Hematopoietic multipotent progenitor cell treated with erythropoietin and hydrocortisone succinate and interleukin-3 and kit ligand, for 8 days (in vitro differentiated cells): ENCODE measurements at regions not wholly inside any gene's neighbourhood (a gene's known extent, or its start where the extent isn't known, plus 50 kb on each side); places are given as distances from the start of the nearest gene placed in this dataset.
"Not testable (repeated sequence)": the region's sequence is repeated elsewhere in the genome, so short reads cannot be mapped to it uniquely, and the experiment has no call there.

Experiments used
- DNase-seq: peaks from one replicate; pipeline ENCODE4 v3.0.0-alpha.2; 2015

- no peak for DNase-seq
Measured at GRCh38 chr2:175755169-175755568, 246.9 kb downstream of the LNPK start.

GRCh38 chr2:175750195-175750594 lies 251.9 kb downstream of the LNPK start:
- DNase-seq = no peak

DNA sequence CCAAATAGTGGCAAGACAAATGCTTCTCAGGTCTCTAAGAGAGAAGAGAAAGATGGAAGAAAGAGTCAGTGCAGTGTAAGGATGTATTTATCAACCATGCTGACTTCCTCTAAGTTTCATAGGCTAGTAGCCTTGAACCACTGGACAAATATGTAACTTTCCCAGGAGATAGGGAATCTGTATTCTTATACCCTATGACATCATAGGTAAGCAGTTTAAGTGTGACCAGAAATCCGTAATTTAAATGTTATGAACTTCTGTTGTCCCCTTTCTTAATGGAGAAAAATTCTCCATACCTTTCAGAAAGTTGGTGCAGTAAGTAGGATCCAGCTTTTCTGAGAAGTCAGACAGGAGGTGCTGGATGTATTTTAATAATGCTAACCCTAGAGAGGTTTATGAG lies 256.2 kb downstream of the LNPK start:
- no peak for DNase-seq

DNA sequence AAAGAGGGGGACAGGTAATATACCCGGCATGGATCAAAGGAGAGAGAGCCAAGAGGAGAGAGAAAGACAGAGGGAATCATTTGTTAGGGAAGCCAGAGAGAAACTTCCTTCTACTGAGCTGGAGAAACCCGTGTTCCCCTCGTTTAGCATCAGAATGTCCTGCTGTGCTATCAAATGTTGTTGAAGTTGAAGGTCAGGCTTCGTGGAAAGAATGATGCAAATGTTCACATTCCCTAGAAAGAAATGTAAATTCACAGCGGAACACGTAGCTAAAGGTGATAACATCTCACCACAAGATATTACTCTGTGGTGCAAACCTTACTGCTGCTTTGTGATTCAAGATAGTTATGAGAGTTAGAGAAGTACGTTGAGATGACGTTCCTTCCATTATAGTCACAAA lies 258.1 kb downstream of the LNPK start:
- no peak for DNase-seq

DNA sequence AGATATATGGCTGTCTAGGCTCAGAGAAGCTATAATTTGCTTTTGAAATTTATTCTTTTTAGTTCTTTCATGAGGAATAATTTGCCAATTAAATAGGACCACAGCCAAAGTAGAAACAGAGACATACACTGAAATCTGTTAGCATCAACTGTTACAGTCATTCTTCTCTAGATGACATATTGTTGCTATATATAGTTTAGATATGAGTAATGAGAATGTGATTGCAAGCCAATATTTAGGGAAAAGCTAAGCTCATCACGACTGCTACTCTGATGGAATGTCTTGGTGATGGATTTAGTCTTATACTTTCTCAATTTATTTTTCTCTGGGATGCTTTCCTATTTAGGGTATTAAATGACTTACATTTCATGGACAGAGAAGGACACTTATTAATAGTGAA lies 259.1 kb downstream of the LNPK start:
- no peak for DNase-seq

- no peak for DNase-seq
Measured at GRCh38 chr2:175742367-175742766, 259.7 kb downstream of the LNPK start.

DNA sequence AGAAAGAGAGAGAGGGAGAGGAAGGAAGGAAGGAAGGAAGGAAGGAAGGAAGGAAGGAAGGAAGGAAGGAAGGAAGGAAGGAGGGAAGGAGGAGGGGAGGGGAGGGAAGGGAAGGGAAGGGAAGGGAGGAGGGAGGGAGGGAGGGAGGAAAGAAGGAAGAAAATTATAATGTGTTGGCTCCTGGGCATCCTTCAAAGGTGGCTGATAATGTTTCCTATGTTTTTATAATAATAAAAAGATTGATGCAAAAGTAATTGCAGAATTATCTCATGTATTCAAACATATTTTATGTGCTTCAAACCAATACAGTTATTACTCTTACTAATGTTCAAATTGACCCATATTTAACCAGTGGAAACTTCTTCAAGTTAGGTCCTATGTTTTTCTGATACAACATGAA lies 260.9 kb downstream of the LNPK start:
- DNase-seq = no peak

DNA sequence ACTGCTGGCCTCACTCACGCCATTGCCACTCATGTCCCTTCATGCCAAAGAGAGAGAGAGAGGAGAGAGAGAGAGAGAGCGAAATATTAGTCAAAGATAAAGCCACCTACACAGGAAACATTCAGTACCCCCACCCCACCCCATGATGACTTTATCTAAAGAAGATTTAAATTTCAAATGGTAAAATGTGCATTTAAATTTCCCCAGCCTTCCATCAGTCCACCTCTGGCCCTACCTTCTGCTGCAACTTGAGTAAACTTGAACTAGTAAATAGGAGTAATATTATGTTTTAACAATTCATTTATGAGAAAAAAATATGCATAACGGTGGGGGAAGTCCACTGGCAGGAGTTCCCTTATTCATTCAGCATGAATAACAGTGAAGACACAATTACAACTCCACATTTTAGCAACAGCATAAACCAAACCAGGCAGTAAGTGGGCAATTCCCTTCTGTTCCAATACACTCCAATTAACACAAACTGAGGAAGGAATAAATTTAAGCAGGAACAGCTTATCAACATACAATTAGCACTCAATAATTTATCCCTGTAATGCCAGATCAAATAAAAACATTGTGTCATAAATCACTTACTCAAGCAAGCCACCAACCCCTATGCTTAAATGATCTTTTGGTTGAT lies 264.2 kb downstream of the LNPK start:
- DNase-seq = no peak

DNA sequence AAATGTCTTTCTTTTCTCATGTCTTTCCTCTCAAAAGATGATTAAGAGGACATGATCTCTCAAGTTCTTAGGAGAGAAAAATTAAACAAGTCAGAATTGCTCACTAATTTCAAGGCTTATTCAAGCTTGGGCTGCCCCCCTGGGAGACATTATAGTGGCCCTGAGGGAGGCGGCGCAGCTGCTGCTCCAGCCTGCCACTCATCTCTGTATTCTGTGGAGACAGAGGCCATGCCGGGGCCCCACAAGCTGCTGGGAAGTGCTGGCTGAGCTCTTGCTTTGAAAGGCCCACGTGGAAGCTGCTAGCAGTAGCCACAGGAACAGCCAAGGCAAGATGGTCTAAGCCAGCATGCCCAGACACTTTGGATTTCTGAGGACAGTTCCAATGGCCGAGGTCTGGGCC lies 267.4 kb downstream of the LNPK start:
- DNase-seq = no peak

DNA sequence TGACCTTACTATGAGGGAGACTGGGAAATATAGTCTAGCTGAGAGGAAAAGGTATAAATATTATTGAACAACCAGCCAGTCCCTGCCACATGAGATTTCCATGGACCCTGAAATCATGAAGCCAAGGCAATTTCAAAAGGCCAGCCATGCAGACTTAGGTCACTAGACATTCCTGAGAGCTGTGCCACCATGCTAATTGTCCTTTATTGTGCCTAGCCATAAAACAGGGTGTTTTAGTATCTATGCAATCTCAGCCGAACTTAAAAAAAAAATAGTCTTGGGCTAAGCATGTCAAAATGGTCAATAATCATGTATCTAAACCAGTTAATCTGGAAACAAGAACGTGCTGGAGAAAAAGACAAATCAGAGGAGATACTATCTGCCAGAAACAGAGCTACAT lies 269.5 kb downstream of the LNPK start:
- DNase-seq = no peak

DNA sequence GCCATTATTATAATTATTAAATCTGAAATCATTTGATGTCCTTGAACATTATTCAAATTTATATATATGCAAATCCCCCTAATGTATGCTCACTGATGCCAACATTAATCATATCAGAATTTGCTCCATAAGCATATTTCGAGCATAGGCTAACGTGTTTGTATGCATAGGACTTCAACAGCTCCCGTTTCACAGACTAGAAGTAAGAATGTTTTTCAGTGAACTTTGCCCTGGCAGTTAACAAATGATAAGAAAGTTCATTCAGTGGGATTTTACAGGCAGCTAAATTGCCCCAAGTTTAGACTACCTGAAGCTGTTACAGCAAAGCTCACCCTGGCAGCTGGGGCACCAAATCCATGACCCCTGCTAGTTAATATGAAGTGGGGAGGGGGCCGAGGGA lies 272.0 kb downstream of the LNPK start:
- DNase-seq = no peak

- no peak for DNase-seq
Measured at GRCh38 chr2:175729049-175729706, 272.9 kb downstream of the LNPK start.

DNA sequence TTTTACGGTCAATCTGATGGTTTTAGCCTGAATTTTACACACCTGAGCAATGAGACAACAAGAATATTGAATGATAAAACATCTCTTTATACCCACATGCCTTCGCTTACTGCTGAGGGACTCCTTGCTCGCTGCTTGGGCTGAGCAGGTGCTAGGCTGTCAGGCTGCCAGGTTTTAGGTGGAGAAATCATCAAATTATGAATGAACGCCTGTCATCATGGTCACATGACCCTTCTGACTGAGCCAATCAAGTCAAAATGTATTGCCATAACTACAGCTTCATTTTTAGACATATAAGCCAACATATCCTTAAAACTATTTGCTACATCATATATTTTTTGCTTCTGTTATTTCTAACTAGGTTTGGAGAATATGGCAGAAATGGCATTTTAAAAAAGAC lies 274.0 kb downstream of the LNPK start:
- DNase-seq = no peak

- DNase-seq = no peak
Measured at GRCh38 chr2:175726223-175726622, 275.8 kb downstream of the LNPK start.

GRCh38 chr2:175709248-175709647 lies 292.8 kb downstream of the LNPK start:
- no peak for DNase-seq

- DNase-seq = no peak
Measured at GRCh38 chr2:175707322-175707721, 294.7 kb downstream of the LNPK start.

DNA sequence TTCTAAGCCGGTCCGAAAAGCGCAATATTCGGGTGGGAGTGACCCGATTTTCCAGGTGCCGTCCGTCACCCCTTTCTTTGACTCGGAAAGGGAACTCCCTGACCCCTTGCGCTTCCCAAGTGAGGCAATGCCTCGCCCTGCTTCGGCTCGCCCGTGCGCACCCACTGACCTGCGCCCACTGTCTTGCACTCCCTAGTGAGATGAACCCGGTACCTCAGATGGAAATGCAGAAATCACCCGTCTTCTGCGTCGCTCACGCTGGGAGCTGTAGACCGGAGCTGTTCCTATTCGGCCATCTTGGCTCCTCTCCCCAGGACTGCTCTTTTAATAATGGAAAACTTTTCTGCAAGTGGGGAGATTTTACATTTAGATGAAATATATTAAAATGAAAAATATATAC lies 297.5 kb downstream of the LNPK start:
- not testable (repeated sequence) for DNase-seq

DNA sequence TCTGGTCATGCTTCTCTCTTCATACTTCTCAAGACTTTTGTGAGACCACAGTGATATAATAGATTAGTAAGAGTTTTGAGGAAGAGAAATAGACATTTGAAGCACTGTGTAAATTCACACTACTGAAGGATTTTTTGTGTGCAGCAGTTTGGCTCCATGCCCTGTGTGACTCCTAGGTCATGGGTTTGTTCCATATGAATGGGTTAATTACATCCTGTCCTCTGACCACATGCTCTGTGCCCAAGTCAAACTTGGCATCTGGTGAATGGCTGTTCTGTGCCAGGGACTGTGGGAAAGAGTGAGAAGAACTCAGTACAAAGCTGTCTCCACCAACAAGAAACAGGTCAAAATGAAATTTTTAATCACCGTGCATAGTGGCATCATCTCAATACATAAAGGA lies 304.0 kb downstream of the LNPK start:
- DNase-seq = no peak

- peak; percentile 68 for DNase-seq
Measured at GRCh38 chr2:175690113-175690837, 311.8 kb downstream of the LNPK start.

DNA sequence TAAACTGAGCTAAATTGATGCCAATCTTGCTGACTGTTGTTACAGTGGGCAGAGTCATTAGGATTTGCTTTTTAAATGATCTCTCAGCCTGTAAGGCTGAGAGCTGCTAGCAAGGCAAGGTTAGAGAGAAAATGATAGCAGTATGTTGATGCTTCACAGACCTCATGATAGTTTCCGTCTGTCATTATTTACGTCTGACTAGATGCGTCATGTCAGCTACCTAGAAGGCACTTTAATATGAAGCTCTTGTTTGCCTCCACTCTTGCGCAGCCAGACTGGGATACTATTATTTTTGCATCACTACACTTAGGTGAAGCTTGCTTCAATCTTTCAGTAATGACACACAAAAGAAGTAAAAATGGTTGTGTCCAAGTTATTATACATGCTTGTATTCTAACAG lies 313.8 kb downstream of the LNPK start:
- no peak for DNase-seq

GRCh38 chr2:175687465-175687864 lies 314.6 kb downstream of the LNPK start:
- DNase-seq = no peak

- DNase-seq = no peak
Measured at GRCh38 chr2:175686002-175686401, 316.1 kb downstream of the LNPK start.

DNA sequence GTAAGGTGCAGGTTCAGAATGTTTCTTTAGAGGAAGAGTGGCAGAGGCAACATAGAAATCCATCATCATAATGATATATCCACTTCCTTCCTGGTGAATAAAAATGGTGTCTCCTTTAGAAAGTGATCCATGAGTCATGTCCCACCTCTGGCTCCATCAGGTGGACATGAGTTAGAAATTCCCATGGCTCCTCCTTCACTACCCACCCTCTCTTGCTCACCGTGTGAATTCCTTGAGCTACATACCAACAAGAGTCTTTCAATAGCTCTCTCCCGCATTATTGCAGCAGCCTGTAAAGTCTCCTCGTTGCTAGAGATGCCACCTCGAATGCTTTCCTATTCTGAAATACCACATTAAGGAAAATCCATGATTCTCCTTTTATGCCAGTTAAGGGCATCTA lies 317.6 kb downstream of the LNPK start:
- no peak for DNase-seq

DNA sequence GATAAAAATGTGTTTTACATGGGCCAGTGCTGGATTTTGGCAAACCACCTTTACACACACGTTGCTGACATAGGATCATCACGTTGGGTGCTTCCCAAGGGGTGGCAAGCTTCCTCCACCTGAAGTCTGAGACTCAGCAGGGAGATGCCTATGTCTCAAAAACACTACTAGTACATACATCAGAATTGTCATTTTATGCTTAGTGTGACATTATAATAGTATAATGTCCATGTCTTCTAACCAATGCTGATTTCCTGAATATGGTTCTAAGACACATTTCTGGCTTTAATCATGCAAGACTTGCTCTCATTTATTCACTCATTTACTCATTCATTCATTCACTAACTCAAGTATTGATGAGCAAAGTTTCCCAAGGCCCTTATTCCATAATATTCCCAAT lies 322.3 kb downstream of the LNPK start:
- no peak for DNase-seq

- DNase-seq = no peak
Measured at GRCh38 chr2:175679231-175679630, 322.8 kb downstream of the LNPK start.
